Adrenal gland (tissue), 9 donors: ENCODE measurements at regions not wholly inside any gene's neighbourhood (a gene's known extent, or its start where the extent isn't known, plus 50 kb on each side); places are given as distances from the start of the nearest gene placed in this dataset.

Experiments
- DNase-seq, 7 donors: peaks; one replicate each; pipeline ENCODE4 v3.0.0-alpha.2; 2019 to 2020
- H3K27ac ChIP-seq, 5 donors: fragments of 200-600 bp; sonication (generic) in 4 of 5; 1 replicate in 3 of 5; 2 replicates in 2 of 5; pipeline versions ENCODE4 v1.5.1 to v1.8.0; 2016 to 2020; ENCODE audit warnings: mild to moderate bottlenecking in 1 of 5
- H3K27me3 ChIP-seq: fragments of 200-600 bp; 2 replicates; pipeline ENCODE4 v1.8.0; 2021
- H3K36me3 ChIP-seq, 2 donors: fragments of 200-600 bp; replicated peaks in 1 of 2; 1 replicate in 1 of 2; 2 replicates in 1 of 2; pipeline versions ENCODE4 v1.5.1 to v1.8.0; 2018 to 2022
- H3K4me1 ChIP-seq, 2 donors: fragments of 200-600 bp; replicated peaks in 1 of 2; 1 replicate in 1 of 2; 2 replicates in 1 of 2; pipeline versions ENCODE4 v1.5.1 to v1.8.0; 2018 to 2021
- H3K4me3 ChIP-seq, 4 donors: fragments of 200-600 bp; sonication (generic) in 3 of 4; one replicate each; pipeline ENCODE4 v1.5.1; 2016 to 2018
- H3K9me3 ChIP-seq, 3 donors: fragments of 200-600 bp; sonication (generic) in 1 of 3; replicated peaks in 1 of 3; 1 replicate in 2 of 3; 2 replicates in 1 of 3; pipeline versions ENCODE4 v1.5.1 to v1.8.0; 2016 to 2021
- CTCF ChIP-seq, 6 experiments: fragments of 450-650 bp in 4 of 6; fragments of 200-600 bp in 2 of 6; sonication (generic) in 1 of 6; IDR thresholded peaks; 1 replicate in 5 of 6; 2 replicates in 1 of 6; pipeline versions ENCODE4 v1.5.1 to v1.8.0; 2016 to 2021; ENCODE audit warnings: antibody characterized with exemption in 6 of 6, mild to moderate bottlenecking in 2 of 6, moderate library complexity in 1 of 6
- POLR2A ChIP-seq, 2 donors: fragments of 450-650 bp; IDR thresholded peaks; one replicate each; pipeline ENCODE4 v1.6.1; 2017; ENCODE audit warnings: antibody characterized with exemption in 2 of 2, mild to moderate bottlenecking in 2 of 2, moderate library complexity in 1 of 2
- WGBS, 4 donors: extraction: QIAGEN DNeasy Blood & Tissue Kit in 2 of 4; methylation state at CpG; one replicate each; pipeline versions ENCODE4 v1.1.5 to v1.1.7; 2013 to 2017; 5-methylcytosine and 5-hydroxymethylcytosine counted together
- intact Hi-C, 2 donors: fragments of 100-400 bp; cut with DNase I; formaldehyde crosslinking; loops; one replicate each; pipeline versions ENCODE4 v1.14.1 to v1.15.0; 2022 to 2023
- donor health status: healthy with polysubstance abuse.
- donor health status: Bipolar disorder and iron deficiency.
- donor health status: DM: yes; HTN: yes; CAD: no.
- donor health status: DM: no; HTN: no; CAD: no.
- donor health status: DM: no; HTN: no; CAD: no.

- Histone ChIP-seq H3K27me3 (no peaks in the 10 kb centered on the region), H3K9me3 (no peaks in the 10 kb centered on the region), H3K4me3 (no peak overlapping the region), H3K27ac (no peak overlapping the region), H3K4me1 (no peaks in the 10 kb centered on the region), H3K36me3 (no peaks in the 10 kb centered on the region)
- DNase-seq = no peak
- WGBS, 4 donors = 58 to 87% (median 74%) methylated on average over 3 to 9 of the region's 9 CpGs
- TF ChIP-seq CTCF (IDR thresholded peaks at IDR 0.05) (no peak), POLR2A (IDR thresholded peaks at IDR 0.05) (no peak)
- intact Hi-C loops = no loop called here
These were observed 87.1 kb upstream of the PPP1R26 start for GRCh38 chr9:135392511-135392910.

DNA sequence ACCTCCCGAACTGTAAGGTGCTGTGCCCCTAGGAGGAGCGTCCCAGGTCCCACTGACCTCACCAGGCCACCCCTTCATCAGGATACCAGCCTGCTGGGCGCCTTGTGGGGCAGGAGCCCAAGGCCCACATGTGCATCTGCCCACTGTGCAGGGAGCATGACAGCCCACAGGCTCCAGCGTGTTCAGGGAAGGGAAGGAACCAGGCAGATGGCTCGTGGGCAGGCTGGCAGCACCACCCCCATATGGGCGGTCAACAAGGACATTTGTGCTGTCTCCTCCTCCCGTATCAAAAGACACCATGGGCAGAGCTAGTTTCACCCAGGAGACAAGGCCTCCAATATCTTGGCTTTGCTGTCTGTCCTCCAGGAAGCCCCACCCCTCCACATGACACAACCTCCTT lies 85.5 kb upstream of the PPP1R26 start:
- Histone ChIP-seq H3K27ac (no peak overlapping the region), H3K4me1 (no peaks in the 10 kb centered on the region), H3K27me3 (no peaks in the 10 kb centered on the region), H3K9me3 (no peaks in the 10 kb centered on the region), H3K36me3 (no peaks in the 10 kb centered on the region), H3K4me3 (no peak overlapping the region)
- no peak for DNase-seq
- TF ChIP-seq CTCF (IDR thresholded peaks at IDR 0.05) = no peak
- TF ChIP-seq POLR2A (IDR thresholded peaks at IDR 0.05) = no peak
- WGBS, 4 donors = 71 to 78% (median 75%) methylated on average over 3 to 7 of the region's 7 CpGs
- intact Hi-C loops = no loop called here

DNA sequence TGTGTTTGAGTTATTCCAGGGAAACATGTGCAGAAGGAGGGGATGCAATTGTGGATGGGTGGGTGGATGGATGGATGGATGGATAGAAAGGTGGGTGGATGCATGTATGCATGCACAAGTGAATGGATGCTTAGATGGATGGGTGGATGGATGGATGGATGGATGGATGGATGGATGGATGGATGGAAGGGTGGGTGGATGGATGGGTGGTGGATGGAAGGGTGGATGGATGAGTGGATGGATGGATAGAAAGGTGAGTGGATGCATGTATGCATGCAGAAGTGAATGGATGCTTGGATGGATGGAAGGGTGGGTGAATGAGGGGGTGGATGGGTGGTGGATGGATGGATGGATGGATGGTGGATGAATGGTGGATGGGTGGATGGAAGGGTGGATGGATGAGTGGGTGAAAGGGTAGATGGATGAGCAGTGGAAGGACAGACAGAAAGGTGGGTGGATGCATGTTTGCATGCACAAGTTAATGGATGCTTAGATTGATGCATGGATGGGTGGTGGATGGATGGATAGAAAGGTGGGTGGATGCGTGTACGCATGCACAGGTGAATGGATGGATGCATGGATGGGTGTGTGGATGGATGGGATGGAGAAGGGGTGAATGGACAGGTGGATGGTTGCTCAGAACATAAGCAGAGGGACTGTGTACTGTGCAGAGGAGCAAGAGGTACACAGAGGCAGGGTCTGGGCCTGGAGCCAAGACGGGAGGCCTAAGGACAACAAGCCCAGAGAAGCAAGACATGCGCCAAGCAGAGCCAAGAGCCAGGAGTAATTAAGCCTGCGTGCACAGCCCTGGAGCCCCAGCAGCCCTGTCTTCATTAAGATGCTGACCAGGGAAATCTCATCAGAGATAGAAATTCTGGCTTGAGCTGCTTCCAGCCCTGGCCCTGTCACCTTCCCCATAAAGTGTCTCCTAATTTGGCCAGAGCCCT lies 84.6 kb upstream of the PPP1R26 start:
- no peak for DNase-seq
- Histone ChIP-seq H3K4me3 (no peak overlapping the region), H3K36me3 (no peaks in the 10 kb centered on the region), H3K4me1 (no peaks in the 10 kb centered on the region), H3K9me3 (no peaks in the 10 kb centered on the region), H3K27ac (no peak overlapping the region), H3K27me3 (no peaks in the 10 kb centered on the region)
- intact Hi-C loops = no loop called here
- 77 to 89% (median 83%) methylated on average over 4 to 5 of the region's 5 CpGs for WGBS, 4 donors
- TF ChIP-seq POLR2A (IDR thresholded peaks at IDR 0.05) (no peak), CTCF (IDR thresholded peaks at IDR 0.05) (no peak)

GRCh38 chr9:135397142-135397541 lies 82.4 kb upstream of the PPP1R26 start:
- Histone ChIP-seq H3K27ac (no peak overlapping the region), H3K9me3 (no peaks in the 10 kb centered on the region), H3K27me3 (no peaks in the 10 kb centered on the region), H3K36me3 (no peaks in the 10 kb centered on the region), H3K4me1 (no peaks in the 10 kb centered on the region), H3K4me3 (no peak overlapping the region)
- intact Hi-C loops = no loop called here
- 90 to 97% (median 93%) methylated on average over 10 to 12 of the region's 12 CpGs for WGBS, 4 donors
- TF ChIP-seq CTCF (IDR thresholded peaks at IDR 0.05) (no peak), POLR2A (IDR thresholded peaks at IDR 0.05) (no peak)
- DNase-seq = no peak
